ENCODE measurements at regions not wholly inside any gene's neighbourhood (a gene's known extent, or its start where the extent isn't known, plus 50 kb on each side); places are given as distances from the start of the nearest gene placed in this dataset.

DNA sequence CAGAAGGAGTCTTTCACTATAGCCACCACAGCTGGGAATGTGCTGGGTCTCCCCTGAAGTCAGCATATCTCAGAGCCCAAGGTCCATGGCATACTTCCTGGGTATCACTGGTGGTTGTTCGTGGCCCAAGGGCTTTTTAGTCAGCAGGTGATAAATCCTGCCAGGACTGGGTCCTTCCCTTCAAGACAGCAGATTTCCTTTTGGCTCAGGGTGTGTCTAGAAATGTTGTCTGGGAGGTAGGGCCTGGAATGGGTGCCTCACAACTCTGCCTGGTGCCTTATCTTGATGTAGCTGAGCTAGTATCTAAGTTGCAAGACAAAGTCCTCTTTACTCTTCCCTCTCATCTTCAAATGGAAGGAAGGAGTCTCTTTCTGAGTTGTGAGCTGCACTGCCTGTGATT lies 102.4 kb upstream of the TMLHE start:
- Histone ChIP-seq H4K20me1 (ENCODE audit: insufficient read depth, low read length) (no peaks in the 10 kb centered on the region), H3K36me3 (replicated peaks in 1 of 2; ENCODE audit: control insufficient read depth in 1 of 2, insufficient read depth in 2 of 2, low read length in 2 of 2) (no peaks in the 10 kb centered on the region), H3K27ac (ENCODE audit: extremely low read length, insufficient read depth, low read length) (no peak overlapping the region), H3K4me3 (replicated peaks in 1 of 3; ENCODE audit: insufficient read depth in 1 of 3, low read depth in 2 of 3, low read length in 3 of 3) (no peak overlapping the region), H3K4me2 (ENCODE audit: low read depth, low read length) (no peak overlapping the region), H3K4me1 (ENCODE audit: insufficient read depth, low read length) (no peaks in the 10 kb centered on the region), H3K79me2 (ENCODE audit: insufficient read depth, low read length) (no peaks in the 10 kb centered on the region), H3K9me3 (ENCODE audit: low read length) (peaks cover 71% of the 10 kb centered on the region), H2AFZ (ENCODE audit: low read length) (no peak overlapping the region), H3K27me3 (ENCODE audit: control insufficient read depth in 1 of 2, insufficient read depth in 2 of 2, low read length in 2 of 2) (no peaks in the 10 kb centered on the region), H3K9ac (ENCODE audit: insufficient read depth, low read depth, low read length) (no peak overlapping the region)
- FAIRE-seq (no peak), DNase-seq (ENCODE audit: low spot score) (no peak), ATAC-seq (no peak)
- ChIA-PET CTCF (ENCODE audit: low intra/inter-chr PET ratio, low total read pairs) (no interaction called here), POLR2A (no interaction called here)
- intact Hi-C loops (cut with micrococcal nuclease; ENCODE audit: unreplicated experiment) (no loop called here), in situ Hi-C loops (cut with HindIII; ENCODE audit: extremely low pct_ligation_motif_present, low pct_unique_long_range_greater_than_20kb) (no loop called here)
- no TSS peak for BruUV-seq (replicated peaks)
- 0% methylated on average over 1 of the region's 1 CpG for WGBS (ENCODE audit: low lambda C conversion rate)
- TF ChIP-seq, protein P1, sequence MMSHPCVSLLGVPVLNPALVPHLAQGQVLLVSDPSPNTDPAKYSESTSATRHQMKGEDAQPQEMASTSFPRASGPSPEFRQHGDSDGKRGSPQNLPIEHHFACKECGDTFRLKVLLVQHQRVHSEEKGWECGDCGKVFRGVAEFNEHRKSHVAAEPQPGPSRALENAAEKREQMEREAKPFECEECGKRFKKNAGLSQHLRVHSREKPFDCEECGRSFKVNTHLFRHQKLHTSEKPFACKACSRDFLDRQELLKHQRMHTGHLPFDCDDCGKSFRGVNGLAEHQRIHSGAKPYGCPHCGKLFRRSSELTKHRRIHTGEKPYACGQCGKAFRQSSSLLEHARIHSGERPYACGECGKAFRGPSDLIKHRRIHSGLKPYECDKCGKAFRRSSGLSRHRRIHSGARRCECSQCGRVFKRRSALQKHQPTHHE (CRISPR knock-in tag; IDR thresholded peaks at IDR 0.05; ENCODE audit: borderline replicate concordance) = no peak
- TF ChIP-seq, protein P2, sequence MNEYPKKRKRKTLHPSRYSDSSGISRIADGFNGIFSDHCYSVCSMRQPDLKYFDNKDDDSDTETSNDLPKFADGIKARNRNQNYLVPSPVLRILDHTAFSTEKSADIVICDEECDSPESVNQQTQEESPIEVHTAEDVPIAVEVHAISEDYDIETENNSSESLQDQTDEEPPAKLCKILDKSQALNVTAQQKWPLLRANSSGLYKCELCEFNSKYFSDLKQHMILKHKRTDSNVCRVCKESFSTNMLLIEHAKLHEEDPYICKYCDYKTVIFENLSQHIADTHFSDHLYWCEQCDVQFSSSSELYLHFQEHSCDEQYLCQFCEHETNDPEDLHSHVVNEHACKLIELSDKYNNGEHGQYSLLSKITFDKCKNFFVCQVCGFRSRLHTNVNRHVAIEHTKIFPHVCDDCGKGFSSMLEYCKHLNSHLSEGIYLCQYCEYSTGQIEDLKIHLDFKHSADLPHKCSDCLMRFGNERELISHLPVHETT (CRISPR knock-in tag; conservative IDR thresholded peaks at IDR 0.05) = no peak
- TF ChIP-seq, protein P3, sequence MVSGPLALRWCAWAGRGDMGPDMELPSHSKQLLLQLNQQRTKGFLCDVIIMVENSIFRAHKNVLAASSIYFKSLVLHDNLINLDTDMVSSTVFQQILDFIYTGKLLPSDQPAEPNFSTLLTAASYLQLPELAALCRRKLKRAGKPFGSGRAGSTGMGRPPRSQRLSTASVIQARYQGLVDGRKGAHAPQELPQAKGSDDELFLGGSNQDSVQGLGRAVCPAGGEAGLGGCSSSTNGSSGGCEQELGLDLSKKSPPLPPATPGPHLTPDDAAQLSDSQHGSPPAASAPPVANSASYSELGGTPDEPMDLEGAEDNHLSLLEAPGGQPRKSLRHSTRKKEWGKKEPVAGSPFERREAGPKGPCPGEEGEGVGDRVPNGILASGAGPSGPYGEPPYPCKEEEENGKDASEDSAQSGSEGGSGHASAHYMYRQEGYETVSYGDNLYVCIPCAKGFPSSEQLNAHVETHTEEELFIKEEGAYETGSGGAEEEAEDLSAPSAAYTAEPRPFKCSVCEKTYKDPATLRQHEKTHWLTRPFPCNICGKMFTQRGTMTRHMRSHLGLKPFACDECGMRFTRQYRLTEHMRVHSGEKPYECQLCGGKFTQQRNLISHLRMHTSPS (CRISPR knock-in tag; IDR thresholded peaks at IDR 0.05; ENCODE audit: low read depth) = no peak
- TF ChIP-seq ZNF256 (CRISPR knock-in tag; conservative IDR thresholded peaks at IDR 0.05) (no peak), MBD4 (IDR thresholded peaks at IDR 0.05; ENCODE audit: borderline replicate concordance, low read length) (no peak), CHCHD3 (CRISPR knock-in tag; IDR thresholded peaks at IDR 0.05) (no peak), MAFF (IDR thresholded peaks at IDR 0.05; ENCODE audit: low read depth, low read length) (no peak), ZNF724P (CRISPR knock-in tag; IDR thresholded peaks at IDR 0.05; ENCODE audit: borderline replicate concordance) (no peak), EEA1 (CRISPR knock-in tag; IDR thresholded peaks at IDR 0.05; ENCODE audit: borderline replicate concordance) (no peak), GTF3A (CRISPR knock-in tag; conservative IDR thresholded peaks at IDR 0.05) (no peak), ZNF234 (CRISPR knock-in tag; conservative IDR thresholded peaks at IDR 0.05) (no peak), JARID2 (CRISPR knock-in tag; IDR thresholded peaks at IDR 0.05; ENCODE audit: insufficient replicate concordance) (no peak), ZNF569 (CRISPR knock-in tag; IDR thresholded peaks at IDR 0.05; ENCODE audit: borderline replicate concordance) (no peak), TSC22D2 (CRISPR knock-in tag; IDR thresholded peaks at IDR 0.05; ENCODE audit: borderline replicate concordance) (no peak), ZIK1 (CRISPR knock-in tag; IDR thresholded peaks at IDR 0.05; ENCODE audit: borderline replicate concordance, low read depth) (no peak)
- TF ChIP-seq, protein P4, sequence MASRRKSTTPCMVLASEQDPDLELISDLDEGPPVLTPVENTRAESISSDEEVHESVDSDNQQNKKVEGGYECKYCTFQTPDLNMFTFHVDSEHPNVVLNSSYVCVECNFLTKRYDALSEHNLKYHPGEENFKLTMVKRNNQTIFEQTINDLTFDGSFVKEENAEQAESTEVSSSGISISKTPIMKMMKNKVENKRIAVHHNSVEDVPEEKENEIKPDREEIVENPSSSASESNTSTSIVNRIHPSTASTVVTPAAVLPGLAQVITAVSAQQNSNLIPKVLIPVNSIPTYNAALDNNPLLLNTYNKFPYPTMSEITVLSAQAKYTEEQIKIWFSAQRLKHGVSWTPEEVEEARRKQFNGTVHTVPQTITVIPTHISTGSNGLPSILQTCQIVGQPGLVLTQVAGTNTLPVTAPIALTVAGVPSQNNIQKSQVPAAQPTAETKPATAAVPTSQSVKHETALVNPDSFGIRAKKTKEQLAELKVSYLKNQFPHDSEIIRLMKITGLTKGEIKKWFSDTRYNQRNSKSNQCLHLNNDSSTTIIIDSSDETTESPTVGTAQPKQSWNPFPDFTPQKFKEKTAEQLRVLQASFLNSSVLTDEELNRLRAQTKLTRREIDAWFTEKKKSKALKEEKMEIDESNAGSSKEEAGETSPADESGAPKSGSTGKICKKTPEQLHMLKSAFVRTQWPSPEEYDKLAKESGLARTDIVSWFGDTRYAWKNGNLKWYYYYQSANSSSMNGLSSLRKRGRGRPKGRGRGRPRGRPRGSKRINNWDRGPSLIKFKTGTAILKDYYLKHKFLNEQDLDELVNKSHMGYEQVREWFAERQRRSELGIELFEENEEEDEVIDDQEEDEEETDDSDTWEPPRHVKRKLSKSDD (CRISPR knock-in tag; IDR thresholded peaks at IDR 0.05; ENCODE audit: low read depth) = no peak
- TF ChIP-seq, protein P5, sequence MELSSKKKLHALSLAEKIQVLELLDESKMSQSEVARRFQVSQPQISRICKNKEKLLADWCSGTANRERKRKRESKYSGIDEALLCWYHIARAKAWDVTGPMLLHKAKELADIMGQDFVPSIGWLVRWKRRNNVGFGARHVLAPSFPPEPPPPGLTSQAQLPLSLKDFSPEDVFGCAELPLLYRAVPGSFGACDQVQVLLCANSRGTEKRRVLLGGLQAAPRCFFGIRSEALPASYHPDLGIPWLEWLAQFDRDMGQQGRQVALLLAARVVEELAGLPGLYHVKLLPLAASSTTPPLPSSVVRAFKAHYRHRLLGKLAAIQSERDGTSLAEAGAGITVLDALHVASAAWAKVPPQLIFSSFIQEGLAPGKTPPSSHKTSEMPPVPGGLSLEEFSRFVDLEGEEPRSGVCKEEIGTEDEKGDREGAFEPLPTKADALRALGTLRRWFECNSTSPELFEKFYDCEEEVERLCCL (CRISPR knock-in tag; IDR thresholded peaks at IDR 0.05; ENCODE audit: borderline replicate concordance) = no peak
